ENCODE measurements at regions not wholly inside any gene's neighbourhood (a gene's known extent, or its start where the extent isn't known, plus 50 kb on each side); places are given as distances from the start of the nearest gene placed in this dataset.
"Not testable (repeated sequence)": the region's sequence is repeated elsewhere in the genome, so short reads cannot be mapped to it uniquely, and the experiment has no call there.

- Histone ChIP-seq H3K36me3 (no peaks in the 10 kb centered on the region), H3K9me3 (no peaks in the 10 kb centered on the region), H3K4me1 (no peaks in the 10 kb centered on the region), H3K27me3 (peaks cover 22% of the 10 kb centered on the region), H3K4me3 (ENCODE audit: low read depth, low read length) (no peak overlapping the region)
- no peak for DNase-seq
- TF ChIP-seq CTCF (IDR thresholded peaks at IDR 0.05; ENCODE audit: low read depth, low read length) = no peak
These were observed 139.2 kb upstream of the SOX21 start for GRCh38 chr13:94851576-94851975.

GRCh38 chr13:94849254-94849653 is 136.9 kb upstream of the SOX21 start:
- Histone ChIP-seq H3K36me3 (no peaks in the 10 kb centered on the region), H3K27me3 (peaks cover 5% of the 10 kb centered on the region; the same call in 1 of the 2 replicates), H3K4me3 (ENCODE audit: low read depth, low read length) (no peak overlapping the region), H3K9me3 (no peaks in the 10 kb centered on the region), H3K4me1 (no peaks in the 10 kb centered on the region)
- TF ChIP-seq CTCF (IDR thresholded peaks at IDR 0.05; ENCODE audit: low read depth, low read length) = no peak
- DNase-seq = no peak

GRCh38 chr13:94842901-94843300 is 130.6 kb upstream of the SOX21 start:
- Histone ChIP-seq H3K4me1 (no peaks in the 10 kb centered on the region), H3K36me3 (no peaks in the 10 kb centered on the region), H3K4me3 (ENCODE audit: low read depth, low read length) (no peak overlapping the region), H3K9me3 (no peaks in the 10 kb centered on the region), H3K27me3 (no peaks in the 10 kb centered on the region; the same call in none of the 2 replicates)
- no peak for DNase-seq
- no peak for TF ChIP-seq CTCF (IDR thresholded peaks at IDR 0.05; ENCODE audit: low read depth, low read length)

GRCh38 chr13:94837056-94837455 is 124.7 kb upstream of the SOX21 start:
- not testable (repeated sequence) for H3K9me3 ChIP-seq; H3K4me3 ChIP-seq (ENCODE audit: low read depth, low read length); DNase-seq

GRCh38 chr13:94829837-94830365 is 117.6 kb upstream of the SOX21 start:
- DNase-seq = no peak
- Histone ChIP-seq H3K27me3 (peaks cover 56% of the 10 kb centered on the region), H3K36me3 (no peaks in the 10 kb centered on the region), H3K9me3 (no peaks in the 10 kb centered on the region), H3K4me1 (no peaks in the 10 kb centered on the region), H3K4me3 (ENCODE audit: low read depth, low read length) (no peak overlapping the region)
- no peak for TF ChIP-seq CTCF (IDR thresholded peaks at IDR 0.05; ENCODE audit: low read depth, low read length)

More at GRCh38 chr13:94837056-94837455, 124.7 kb upstream of the SOX21 start:
- not testable (repeated sequence) for H3K36me3 ChIP-seq, H3K4me1 ChIP-seq
- peaks cover 27% of the 10 kb centered on the region for H3K27me3 ChIP-seq

- no peak for TF ChIP-seq CTCF (IDR thresholded peaks at IDR 0.05; ENCODE audit: low read depth, low read length)
- peaks cover 55% of the 10 kb centered on the region for H3K27me3 ChIP-seq
- H3K4me3 ChIP-seq (ENCODE audit: low read depth, low read length) = no peak overlapping the region
- no peaks in the 10 kb centered on the region for H3K36me3 ChIP-seq
- H3K9me3 ChIP-seq = no peaks in the 10 kb centered on the region
- H3K4me1 ChIP-seq = no peaks in the 10 kb centered on the region
- DNase-seq = no peak
These were observed 117.0 kb upstream of the SOX21 start for GRCh38 chr13:94829185-94829836.

Data from BE2C (cell line).